Gastrocnemius medialis (tissue), 4 donors: ENCODE measurements at regions not wholly inside any gene's neighbourhood (a gene's known extent, or its start where the extent isn't known, plus 50 kb on each side); places are given as distances from the start of the nearest gene placed in this dataset.

Source experiments
- ATAC-seq, 2 donors: fragments of 150-250 bp; one replicate each; pipeline ENCODE4 v1.9.1; 2016
- DNase-seq, 2 donors: peaks; one replicate each; pipeline ENCODE4 v3.0.0-alpha.2; 2019
- H3K27ac ChIP-seq, 4 donors: fragments of 200-600 bp; sonication (generic); 1 replicate in 1 of 4; 2 replicates in 3 of 4; pipeline ENCODE4 v1.5.1; 2016 to 2018; ENCODE audit warnings: mild to moderate bottlenecking in 2 of 4, moderate library complexity in 1 of 4
- H3K27me3 ChIP-seq, 3 donors: fragments of 200-600 bp; sonication (generic) in 2 of 3; 1 replicate in 1 of 3; 2 replicates in 2 of 3; pipeline versions ENCODE4 v1.5.1 to v1.6.0; 2016 to 2019; ENCODE audit warnings: mild to moderate bottlenecking in 1 of 3, moderate library complexity in 1 of 3
- H3K36me3 ChIP-seq, 2 donors: fragments of 200-600 bp; sonication (generic) in 1 of 2; one replicate each; pipeline ENCODE4 v1.5.1; 2017 to 2018
- H3K4me1 ChIP-seq, 2 donors: fragments of 200-600 bp; sonication (generic) in 1 of 2; one replicate each; pipeline ENCODE4 v1.5.1; 2016 to 2017; ENCODE audit warnings: mild to moderate bottlenecking in 2 of 2
- H3K4me3 ChIP-seq, 4 donors: fragments of 200-600 bp; sonication (generic) in 3 of 4; 1 replicate in 1 of 4; 2 replicates in 3 of 4; pipeline ENCODE4 v1.5.1; 2016 to 2019; ENCODE audit warnings: mild to moderate bottlenecking in 2 of 4
- H3K9me3 ChIP-seq, 3 donors: fragments of 200-600 bp; sonication (generic) in 2 of 3; 1 replicate in 1 of 3; 2 replicates in 2 of 3; pipeline ENCODE4 v1.5.1; 2016 to 2019
- POLR2A ChIP-seq, 2 donors: fragments of 450-650 bp; IDR thresholded peaks; one replicate each; pipeline ENCODE4 v1.6.1; 2017; ENCODE audit warnings: antibody characterized with exemption in 2 of 2, mild to moderate bottlenecking in 2 of 2, moderate library complexity in 2 of 2
- in situ Hi-C, 4 donors: fragments of 200-750 bp; cut with MboI; loops; one replicate each; pipeline versions ENCODE4 v1.15.0 to v1.8.0; 2017; ENCODE audit warnings: low sequenced_read_pairs in 4 of 4
- intact Hi-C: fragments of 100-400 bp; cut with DNase I; formaldehyde crosslinking; loops from one replicate; pipeline ENCODE4 v1.15.1; 2023; ENCODE audit warnings: low total_unique reads
- TF ChIP-seq, protein P1 (sequence below), 5 experiments: fragments of 450-650 bp in 3 of 5; fragments of 200-600 bp in 2 of 5; sonication (generic) in 2 of 5; IDR thresholded peaks in 4 of 5; conservative IDR thresholded peaks in 1 of 5; 1 replicate in 4 of 5; 2 replicates in 1 of 5; pipeline ENCODE4 v1.5.1; 2016 to 2019; ENCODE audit warnings: antibody characterized with exemption in 5 of 5, mild to moderate bottlenecking in 3 of 5, moderate library complexity in 3 of 5

DNA sequence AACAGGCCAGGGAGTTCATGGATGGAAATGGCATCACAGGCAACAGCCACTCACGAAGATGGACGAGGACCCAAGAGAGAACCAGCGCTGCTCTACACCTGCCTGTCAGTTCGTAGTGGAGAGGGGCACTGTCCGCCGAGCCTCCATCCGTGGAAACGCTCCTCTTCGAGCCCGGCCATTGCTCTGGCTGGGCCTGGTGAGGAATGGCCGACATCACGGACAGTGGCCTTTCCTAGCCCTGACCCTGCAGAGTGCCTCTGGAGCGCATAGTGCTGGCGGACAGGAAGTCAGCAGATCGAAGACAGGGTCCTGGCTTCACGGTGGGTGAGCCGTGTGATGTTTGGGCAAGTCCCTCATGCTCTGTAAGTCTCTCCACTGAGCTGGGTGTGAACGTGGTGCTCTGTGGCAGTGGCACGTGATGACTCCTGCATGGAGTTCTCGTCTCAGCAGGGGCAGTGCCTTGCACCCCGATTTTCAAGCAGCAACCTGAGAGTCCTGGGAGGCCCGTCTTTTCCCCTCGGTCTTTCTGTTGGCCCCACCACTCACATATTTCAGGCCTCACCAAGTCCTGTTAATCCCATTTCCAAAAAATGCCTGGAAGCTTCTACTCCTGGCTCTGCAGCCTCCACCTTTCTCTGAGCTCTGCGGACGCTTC lies 214.4 kb downstream of the ERMARD start:
- Histone ChIP-seq H3K4me1 (no peaks in the 10 kb centered on the region), H3K4me3 (no peak overlapping the region), H3K9me3 (no peaks in the 10 kb centered on the region), H3K36me3 (no peaks in the 10 kb centered on the region), H3K27ac (no peak overlapping the region), H3K27me3 (peaks cover 4 to 12% (median 7%) of the 10 kb centered on the region in 3 donors)
- ATAC-seq (no peak), DNase-seq (no peak)
- no peak for TF ChIP-seq POLR2A (IDR thresholded peaks at IDR 0.05)
- TF ChIP-seq, protein P1, sequence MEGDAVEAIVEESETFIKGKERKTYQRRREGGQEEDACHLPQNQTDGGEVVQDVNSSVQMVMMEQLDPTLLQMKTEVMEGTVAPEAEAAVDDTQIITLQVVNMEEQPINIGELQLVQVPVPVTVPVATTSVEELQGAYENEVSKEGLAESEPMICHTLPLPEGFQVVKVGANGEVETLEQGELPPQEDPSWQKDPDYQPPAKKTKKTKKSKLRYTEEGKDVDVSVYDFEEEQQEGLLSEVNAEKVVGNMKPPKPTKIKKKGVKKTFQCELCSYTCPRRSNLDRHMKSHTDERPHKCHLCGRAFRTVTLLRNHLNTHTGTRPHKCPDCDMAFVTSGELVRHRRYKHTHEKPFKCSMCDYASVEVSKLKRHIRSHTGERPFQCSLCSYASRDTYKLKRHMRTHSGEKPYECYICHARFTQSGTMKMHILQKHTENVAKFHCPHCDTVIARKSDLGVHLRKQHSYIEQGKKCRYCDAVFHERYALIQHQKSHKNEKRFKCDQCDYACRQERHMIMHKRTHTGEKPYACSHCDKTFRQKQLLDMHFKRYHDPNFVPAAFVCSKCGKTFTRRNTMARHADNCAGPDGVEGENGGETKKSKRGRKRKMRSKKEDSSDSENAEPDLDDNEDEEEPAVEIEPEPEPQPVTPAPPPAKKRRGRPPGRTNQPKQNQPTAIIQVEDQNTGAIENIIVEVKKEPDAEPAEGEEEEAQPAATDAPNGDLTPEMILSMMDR (IDR thresholded peaks at IDR 0.05 in 4 of 5, conservative IDR thresholded peaks at IDR 0.05 in 1 of 5) = no peak
- in situ Hi-C loops = no loop called here
- intact Hi-C loops = loop anchor here (10.0 kb wide), 1 partner anchor 549 kb away; no protein-coding TSS in a partner anchor

DNA sequence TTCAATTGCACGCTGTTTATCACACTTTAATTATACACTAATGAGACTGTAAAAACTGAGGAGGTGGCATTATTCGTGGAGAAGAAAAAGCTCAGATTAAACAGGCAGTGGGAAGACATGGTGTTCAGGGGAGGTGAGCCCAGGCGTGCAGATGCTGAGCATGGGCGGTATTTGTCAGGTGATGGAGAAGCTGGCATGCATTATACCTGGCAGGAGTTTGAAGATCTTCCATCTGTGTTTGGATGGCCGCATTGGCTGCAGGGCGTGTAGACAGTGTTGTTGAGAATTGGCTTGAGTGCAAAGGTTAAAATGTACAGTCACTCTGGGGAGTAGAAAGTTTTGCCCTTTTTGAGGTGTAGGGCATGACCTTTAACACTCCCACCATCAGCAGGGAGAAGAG lies 213.8 kb downstream of the ERMARD start:
- intact Hi-C loops (loop anchor here (10.0 kb wide), 1 partner anchor 550 kb away; no protein-coding TSS in a partner anchor), in situ Hi-C loops (no loop called here)
- no peak overlapping the region for H3K4me3 ChIP-seq
- DNase-seq (no peak), ATAC-seq (no peak)
- no peak for TF ChIP-seq POLR2A (IDR thresholded peaks at IDR 0.05)
- TF ChIP-seq, protein P1 (IDR thresholded peaks at IDR 0.05 in 4 of 5, conservative IDR thresholded peaks at IDR 0.05 in 1 of 5) = no peak
- peaks cover 4 to 12% (median 11%) of the 10 kb centered on the region in 3 donors for H3K27me3 ChIP-seq
- H3K4me1 ChIP-seq = no peaks in the 10 kb centered on the region
- no peaks in the 10 kb centered on the region for H3K9me3 ChIP-seq
- H3K36me3 ChIP-seq = no peaks in the 10 kb centered on the region
- H3K27ac ChIP-seq = no peak overlapping the region

DNA sequence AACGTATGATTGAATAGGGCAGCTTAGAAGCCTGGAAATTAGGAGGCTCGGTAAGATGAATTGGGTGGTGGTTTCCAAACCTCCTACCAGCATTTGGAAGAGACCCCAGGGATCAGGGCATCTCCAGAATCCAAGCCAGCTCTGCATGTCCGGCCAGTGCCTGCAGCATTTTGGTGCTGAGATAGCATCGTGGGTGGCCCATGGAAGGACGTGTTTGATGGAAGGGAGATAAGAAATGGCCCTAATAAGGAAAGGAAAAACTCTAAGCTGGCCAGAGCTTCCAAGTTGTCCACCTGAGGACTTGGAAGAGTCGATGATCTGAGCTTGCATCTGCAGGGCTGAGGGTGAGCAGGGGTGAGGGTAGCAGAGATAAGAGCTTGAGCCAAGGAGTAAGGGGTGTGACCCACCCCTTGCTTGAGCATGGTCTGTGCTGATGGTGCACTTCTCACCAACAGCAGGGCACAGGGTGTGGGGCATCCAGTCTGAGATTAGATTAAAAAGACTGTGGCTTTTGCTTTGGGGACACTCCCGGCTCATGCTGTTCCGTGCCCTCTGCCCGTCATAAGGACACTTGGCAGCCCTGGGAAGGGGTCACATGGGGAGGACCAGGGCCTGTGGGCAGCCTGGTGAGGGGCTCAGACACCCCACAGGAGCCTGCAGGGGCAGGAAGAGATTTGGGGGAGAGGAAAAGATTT lies 213.2 kb downstream of the ERMARD start:
- intact Hi-C loops (loop anchor here (5.0 to 10.0 kb wide), 2 partner anchors 328 to 550 kb away; partner anchors contain the start of gene DLL1), in situ Hi-C loops (no loop called here)
- ATAC-seq (no peak), DNase-seq (no peak)
- Histone ChIP-seq H3K4me3 (no peak overlapping the region), H3K4me1 (no peaks in the 10 kb centered on the region), H3K27ac (no peak overlapping the region), H3K27me3 (peaks cover 4 to 12% (median 11%) of the 10 kb centered on the region in 3 donors), H3K9me3 (no peaks in the 10 kb centered on the region), H3K36me3 (no peaks in the 10 kb centered on the region)
- TF ChIP-seq, protein P1 (IDR thresholded peaks at IDR 0.05 in 4 of 5, conservative IDR thresholded peaks at IDR 0.05 in 1 of 5) = no peak
- no peak for TF ChIP-seq POLR2A (IDR thresholded peaks at IDR 0.05)

DNA sequence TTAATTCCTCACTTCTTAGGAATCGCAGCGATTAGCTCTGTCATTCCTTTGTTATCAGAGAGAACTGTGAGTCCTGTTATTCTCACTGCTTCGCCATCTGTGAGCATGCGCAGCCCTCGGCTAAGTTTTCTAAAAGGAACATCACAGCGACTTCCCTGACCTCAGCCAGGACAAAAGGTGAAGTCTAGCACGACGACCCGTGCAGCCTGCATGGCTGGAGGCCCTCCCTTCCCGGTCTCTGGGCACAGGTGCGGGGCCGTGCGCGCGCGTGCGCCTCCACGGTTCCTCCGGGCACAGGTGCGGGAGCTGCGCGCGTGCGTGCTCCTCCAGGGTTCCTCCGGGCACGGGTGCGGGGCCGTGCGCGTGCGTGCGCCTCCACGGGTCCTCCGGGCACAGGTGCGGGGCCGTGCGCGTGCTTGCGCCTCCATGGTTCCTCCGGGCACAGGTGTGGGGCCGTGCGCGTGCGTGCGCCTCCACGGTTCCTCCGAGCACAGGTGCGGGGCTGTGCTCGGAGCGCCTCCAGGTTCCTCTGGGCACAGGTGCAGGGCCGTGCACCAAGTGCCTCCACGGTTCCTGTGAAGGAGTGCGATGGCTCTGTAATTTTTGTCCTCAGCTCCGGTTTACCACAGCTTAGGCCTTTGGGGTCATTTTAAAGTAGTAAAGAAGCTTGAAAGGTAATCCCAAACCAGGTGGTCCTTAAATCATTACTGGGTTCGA lies 212.3 kb downstream of the ERMARD start:
- intact Hi-C loops = loop anchor here (5.0 to 10.0 kb wide), 2 partner anchors 329 to 551 kb away; partner anchors contain the start of gene DLL1
- DNase-seq (no peak), ATAC-seq (no peak)
- no peaks in the 10 kb centered on the region for H3K36me3 ChIP-seq
- no peak overlapping the region for H3K4me3 ChIP-seq
- H3K9me3 ChIP-seq = no peaks in the 10 kb centered on the region
- H3K27me3 ChIP-seq = peaks cover 4 to 12% (median 11%) of the 10 kb centered on the region in 3 donors
- H3K4me1 ChIP-seq = peaks cover 0 to 3% of the 10 kb centered on the region in 2 donors
- TF ChIP-seq, protein P1 (IDR thresholded peaks at IDR 0.05 in 4 of 5, conservative IDR thresholded peaks at IDR 0.05 in 1 of 5) = no peak
- no peak for TF ChIP-seq POLR2A (IDR thresholded peaks at IDR 0.05)
- H3K27ac ChIP-seq = no peak overlapping the region
- in situ Hi-C loops = no loop called here
